Loucy (cell line): ENCODE measurements at regions not wholly inside any gene's neighbourhood (a gene's known extent, or its start where the extent isn't known, plus 50 kb on each side); places are given as distances from the start of the nearest gene placed in this dataset.

Source experiments
- H2AFZ ChIP-seq: fragments of 200-600 bp; sonication (generic); 2 replicates; pipeline ENCODE4 v1.6.0; 2016; ENCODE audit warnings: antibody characterized with exemption, mild to moderate bottlenecking, low read length, moderate library complexity
- H3F3A ChIP-seq: fragments of 200-600 bp; 2 replicates; pipeline ENCODE4 v1.6.0; 2016; ENCODE audit warnings: antibody characterized with exemption, low read depth, mild to moderate bottlenecking
- H3K27me3 ChIP-seq: fragments of 200-600 bp; sonication (generic); 2 replicates; pipeline ENCODE4 v1.6.1; 2014; ENCODE audit warnings: low read length, mild to moderate bottlenecking; ENCODE audit not compliant: insufficient read depth, poor library complexity, severe bottlenecking
- H3K36me3 ChIP-seq: fragments of 200-600 bp; sonication (generic); 2 replicates; pipeline ENCODE4 v1.6.1; 2016; ENCODE audit warnings: low read length; ENCODE audit not compliant: insufficient read depth
- H3K4me1 ChIP-seq: fragments of 200-600 bp; sonication (generic); 2 replicates; pipeline ENCODE4 v1.5.1; 2014; ENCODE audit warnings: low read length, mild to moderate bottlenecking; ENCODE audit not compliant: insufficient read depth, poor library complexity, severe bottlenecking
- H3K4me2 ChIP-seq: fragments of 200-600 bp; sonication (generic); 2 replicates; pipeline ENCODE4 v1.6.0; 2014; ENCODE audit warnings: antibody characterized with exemption, low read length, low read depth, mild to moderate bottlenecking; ENCODE audit not compliant: poor library complexity, severe bottlenecking
- H3K4me3 ChIP-seq: fragments of 200-600 bp; sonication (generic); 2 replicates; pipeline ENCODE4 v1.5.1; 2014; ENCODE audit warnings: low read length, mild to moderate bottlenecking, mixed read lengths; ENCODE audit not compliant: poor library complexity, severe bottlenecking
- H3K79me2 ChIP-seq: fragments of 200-600 bp; sonication (generic); 2 replicates; pipeline ENCODE4 v1.6.1; 2014; ENCODE audit warnings: low read length; ENCODE audit not compliant: insufficient read depth
- H3K9ac ChIP-seq: fragments of 200-600 bp; sonication (generic); 2 replicates; pipeline ENCODE4 v1.6.0; 2014; ENCODE audit warnings: mild to moderate bottlenecking, low read depth, low read length, moderate library complexity; ENCODE audit not compliant: poor library complexity, severe bottlenecking
- H3K9me2 ChIP-seq: fragments of 200-600 bp; sonication (generic); replicated peaks from 2 replicates; pipeline ENCODE4 v1.6.1; 2016; ENCODE audit warnings: low read depth, low read length, mixed read lengths
- H3K9me3 ChIP-seq: fragments of 200-600 bp; sonication (generic); 2 replicates; pipeline ENCODE4 v1.6.1; 2014; ENCODE audit warnings: mild to moderate bottlenecking, antibody characterized with exemption, low read length, low read depth; ENCODE audit not compliant: insufficient read depth
- H4K20me1 ChIP-seq: fragments of 200-600 bp; sonication (generic); 2 replicates; pipeline ENCODE4 v1.6.0; 2014; ENCODE audit warnings: antibody characterized with exemption, low read length, mild to moderate bottlenecking; ENCODE audit not compliant: insufficient read depth, poor library complexity, severe bottlenecking
- CTCF ChIP-seq: fragments of 200-600 bp; sonication (generic); conservative IDR thresholded peaks from 2 replicates; pipeline ENCODE4 v1.5.1; 2014; ENCODE audit warnings: mild to moderate bottlenecking, antibody characterized with exemption, low read length
- EZH2phosphoT487 ChIP-seq: fragments of 200-600 bp; IDR thresholded peaks from 2 replicates; pipeline ENCODE4 v1.6.1; 2018; ENCODE audit warnings: antibody characterized with exemption, mild to moderate bottlenecking, moderate library complexity, borderline replicate concordance

GRCh38 chr11:37747121-37747520, 1149.1 kb upstream of the RAG2 start:
- H3K9me3 ChIP-seq, result no peaks in the 10 kb centered on the region
- no peaks in the 10 kb centered on the region for H4K20me1 ChIP-seq
- H3K9ac ChIP-seq, result no peak overlapping the region
- no peaks in the 10 kb centered on the region for H3K36me3 ChIP-seq
- no peak overlapping the region for H3K4me3 ChIP-seq
- no peaks in the 10 kb centered on the region for H3K9me2 ChIP-seq
- H3K4me1 ChIP-seq, result no peaks in the 10 kb centered on the region
- H2AFZ ChIP-seq, result no peak overlapping the region
- H3F3A ChIP-seq, result no peaks in the 10 kb centered on the region
- H3K79me2 ChIP-seq, result no peaks in the 10 kb centered on the region
- H3K4me2 ChIP-seq, result no peak overlapping the region
- no peak for TF ChIP-seq CTCF
- no peak for TF ChIP-seq EZH2phosphoT487
- H3K27me3 ChIP-seq, result no peaks in the 10 kb centered on the region

GRCh38 chr11:37727371-37727770, 1129.3 kb upstream of the RAG2 start:
- no peaks in the 10 kb centered on the region for H4K20me1 ChIP-seq

GRCh38 chr11:37724315-37724714, 1126.3 kb upstream of the RAG2 start:
- H4K20me1 ChIP-seq, result no peaks in the 10 kb centered on the region
- H3K4me2 ChIP-seq, result no peak overlapping the region
- TF ChIP-seq CTCF, result no peak
- no peak for TF ChIP-seq EZH2phosphoT487

More at GRCh38 chr11:37727371-37727770, 1129.3 kb upstream of the RAG2 start:
- H3K9me2 ChIP-seq, result no peaks in the 10 kb centered on the region
- H3K9me3 ChIP-seq, result no peaks in the 10 kb centered on the region
- H3F3A ChIP-seq, result no peaks in the 10 kb centered on the region
- H3K79me2 ChIP-seq, result no peaks in the 10 kb centered on the region
- H3K4me3 ChIP-seq, result no peak overlapping the region
- no peak overlapping the region for H3K9ac ChIP-seq
- TF ChIP-seq CTCF, result no peak
- no peak for TF ChIP-seq EZH2phosphoT487
- H3K4me1 ChIP-seq, result no peaks in the 10 kb centered on the region
- no peak overlapping the region for H3K4me2 ChIP-seq
- H3K36me3 ChIP-seq, result no peaks in the 10 kb centered on the region
- H2AFZ ChIP-seq, result no peak overlapping the region
- no peaks in the 10 kb centered on the region for H3K27me3 ChIP-seq

More at GRCh38 chr11:37724315-37724714, 1126.3 kb upstream of the RAG2 start:
- no peaks in the 10 kb centered on the region for H3K9me3 ChIP-seq
- no peaks in the 10 kb centered on the region for H3F3A ChIP-seq
- no peak overlapping the region for H2AFZ ChIP-seq
- no peaks in the 10 kb centered on the region for H3K9me2 ChIP-seq
- no peaks in the 10 kb centered on the region for H3K79me2 ChIP-seq
- H3K9ac ChIP-seq, result no peak overlapping the region
- no peak overlapping the region for H3K4me3 ChIP-seq
- no peaks in the 10 kb centered on the region for H3K4me1 ChIP-seq
- no peaks in the 10 kb centered on the region for H3K27me3 ChIP-seq
- H3K36me3 ChIP-seq, result no peaks in the 10 kb centered on the region
